Naive thymus-derived CD4-positive, alpha-beta T cell (primary cell): ENCODE measurements at regions not wholly inside any gene's neighbourhood (a gene's known extent, or its start where the extent isn't known, plus 50 kb on each side); places are given as distances from the start of the nearest gene placed in this dataset.

Experiments
- ATAC-seq: fragments of 150-1000 bp; cut with Tn5 transposase; 2 replicates; pipeline ENCODE4 v1.10.0; 2021; ENCODE audit warnings: mild to moderate bottlenecking, moderate library complexity
- CTCF ChIA-PET: fragments of 350-600 bp; sonication (Branson Sonifier 250); formaldehyde crosslinking; loops from one replicate; lab custom pipeline; 2021; ENCODE audit warnings: antibody characterized with exemption; lab: Charles Lee
- POLR2A ChIA-PET: fragments of 350-600 bp; sonication (Branson Sonifier 250); formaldehyde crosslinking; loops from one replicate; lab custom pipeline; 2021; ENCODE audit warnings: antibody characterized with exemption, inconsistent platforms; lab: Charles Lee
- DNase-seq, 9 donors: peaks; one replicate each; pipeline versions ENCODE4 v3.0.0 to v3.0.0-alpha.2; 2020 to 2022; ENCODE audit warnings: mixed read lengths in 1 of 9
- H3K27ac ChIP-seq: one replicate; pipeline ENCODE4 v1.7.0; 2013; ENCODE audit warnings: mild to moderate bottlenecking, low read depth, low read length, moderate library complexity
- H3K27me3 ChIP-seq, 2 donors: one replicate each; pipeline ENCODE4 v1.7.0; 2013; ENCODE audit warnings: low read length in 2 of 2, mild to moderate bottlenecking in 2 of 2, moderate library complexity in 2 of 2; ENCODE audit not compliant: control insufficient read depth in 2 of 2, insufficient read depth in 2 of 2
- H3K36me3 ChIP-seq, 3 experiments: 1 replicate in 2 of 3; 2 replicates in 1 of 3; pipeline ENCODE4 v1.7.0; 2013; ENCODE audit warnings: low read length in 3 of 3, mild to moderate bottlenecking in 3 of 3, moderate library complexity in 1 of 3; ENCODE audit not compliant: insufficient read depth in 3 of 3, control insufficient read depth in 2 of 3
- H3K4me1 ChIP-seq, 2 donors: one replicate each; pipeline ENCODE4 v1.7.0; 2013; ENCODE audit warnings: low read length in 2 of 2, mild to moderate bottlenecking in 2 of 2, moderate library complexity in 1 of 2; ENCODE audit not compliant: control insufficient read depth in 2 of 2, insufficient read depth in 2 of 2
- H3K4me3 ChIP-seq: 2 replicates; pipeline ENCODE4 v1.7.0; 2013; ENCODE audit warnings: mild to moderate bottlenecking, low read length
- H3K9me3 ChIP-seq, 3 experiments: 1 replicate in 2 of 3; 2 replicates in 1 of 3; pipeline ENCODE4 v1.7.0; 2013; ENCODE audit warnings: low read length in 3 of 3; ENCODE audit not compliant: control insufficient read depth in 2 of 3
- H3K27ac Mint-ChIP-seq, 9 donors: one replicate each; pipeline ENCODE4 v1.8.0; 2020 to 2022; ENCODE audit warnings: mixed read lengths in 9 of 9, mild to moderate bottlenecking in 8 of 9, moderate library complexity in 5 of 9, inconsistent platforms in 2 of 9
- H3K27me3 Mint-ChIP-seq, 5 donors: one replicate each; pipeline ENCODE4 v1.8.0; 2021 to 2022; ENCODE audit warnings: mixed read lengths in 5 of 5, mild to moderate bottlenecking in 1 of 5
- H3K36me3 Mint-ChIP-seq, 5 donors: one replicate each; pipeline ENCODE4 v1.8.0; 2020 to 2022; ENCODE audit warnings: mixed read lengths in 5 of 5, mild to moderate bottlenecking in 3 of 5, inconsistent platforms in 1 of 5
- H3K4me1 Mint-ChIP-seq, 7 donors: one replicate each; pipeline ENCODE4 v1.8.0; 2020 to 2022; ENCODE audit warnings: mixed read lengths in 7 of 7, mild to moderate bottlenecking in 3 of 7, inconsistent platforms in 1 of 7
- H3K4me3 Mint-ChIP-seq, 10 donors: one replicate each; pipeline ENCODE4 v1.8.0; 2020 to 2022; ENCODE audit warnings: mild to moderate bottlenecking in 10 of 10, mixed read lengths in 10 of 10, moderate library complexity in 6 of 10, inconsistent platforms in 2 of 10
- H3K9me3 Mint-ChIP-seq, 11 donors: one replicate each; pipeline ENCODE4 v1.8.0; 2020 to 2022; ENCODE audit warnings: mixed read lengths in 11 of 11, mild to moderate bottlenecking in 4 of 11, inconsistent platforms in 1 of 11, moderate library complexity in 1 of 11
- intact Hi-C, 2 donors: fragments of 100-400 bp; cut with micrococcal nuclease; formaldehyde crosslinking; loops; one replicate each; pipeline ENCODE4 v1.15.1; 2023

DNA sequence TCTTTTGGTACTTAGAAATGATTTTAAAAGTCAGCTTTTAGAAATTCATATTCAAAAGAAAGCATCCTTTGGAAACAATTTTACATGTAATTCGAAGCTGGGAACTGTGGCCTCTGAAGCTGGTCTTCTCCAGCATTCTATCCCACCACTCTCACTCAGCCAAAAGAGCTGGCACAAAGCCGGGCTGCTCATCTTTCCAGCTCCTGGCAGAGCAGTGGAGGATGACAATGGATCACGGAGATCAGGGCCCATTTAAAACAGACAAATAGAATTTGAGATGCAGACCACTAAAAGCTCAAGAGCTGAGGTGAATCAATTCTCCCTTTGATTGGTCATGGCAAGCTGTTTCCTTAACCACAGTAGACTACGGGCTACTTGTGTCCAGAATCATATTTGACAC lies 60.6 kb downstream of the OTOR start:
- ATAC-seq (no peak), DNase-seq (no peak)
- intact Hi-C loops: loop anchor here in 1 of 2 donors (10.0 kb wide), 1 partner anchor 1466 kb away; no protein-coding TSS in a partner anchor
- H3K36me3 ChIP-seq: no peaks in the 10 kb centered on the region
- H3K4me3 ChIP-seq: no peak overlapping the region
- no peaks in the 10 kb centered on the region for H3K27me3 ChIP-seq
- Mint-ChIP-seq H3K27ac (no peak overlapping the region), H3K27me3 (peaks cover 30 to 52% (median 39%) of the 10 kb centered on the region in 5 donors), H3K9me3 (peaks cover 0 to 4% (median 0%) of the 10 kb centered on the region in 11 donors), H3K4me1 (peaks cover 0 to 5% (median 0%) of the 10 kb centered on the region in 7 donors), H3K4me3 (no peak overlapping the region), H3K36me3 (no peaks in the 10 kb centered on the region)
- H3K9me3 ChIP-seq: no peaks in the 10 kb centered on the region
- POLR2A ChIA-PET: no interaction called here
- H3K4me1 ChIP-seq: no peaks in the 10 kb centered on the region
- CTCF ChIA-PET: no interaction called here
- H3K27ac ChIP-seq: no peak overlapping the region

DNA sequence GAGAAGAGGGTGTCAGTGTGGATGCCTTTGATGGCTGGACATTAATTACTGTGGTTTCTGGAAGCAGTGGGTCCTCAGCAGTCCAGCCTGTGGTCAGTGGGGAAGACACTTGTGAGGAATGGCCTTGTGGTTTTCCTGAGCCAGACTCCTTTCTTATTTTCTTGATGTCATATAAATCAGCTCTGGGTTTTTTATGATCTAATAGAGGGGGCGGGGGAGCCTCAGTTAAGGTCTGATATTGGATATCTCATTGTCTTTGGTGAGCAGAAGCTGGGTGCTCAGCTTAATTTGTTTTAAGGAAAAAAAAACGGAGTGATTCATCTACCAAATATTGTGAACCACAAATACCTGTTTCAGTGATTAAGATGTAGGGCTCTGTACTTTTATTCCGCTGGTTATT lies 62.1 kb downstream of the OTOR start:
- Mint-ChIP-seq H3K9me3 (peaks cover 0 to 4% (median 0%) of the 10 kb centered on the region in 11 donors), H3K4me1 (peaks cover 0 to 1% (median 0%) of the 10 kb centered on the region in 7 donors), H3K36me3 (no peaks in the 10 kb centered on the region), H3K4me3 (no peak overlapping the region), H3K27ac (no peak overlapping the region), H3K27me3 (peaks cover 20 to 42% (median 28%) of the 10 kb centered on the region in 5 donors)
- DNase-seq (no peak), ATAC-seq (no peak)
- H3K27ac ChIP-seq: no peak overlapping the region
- no peaks in the 10 kb centered on the region for H3K27me3 ChIP-seq
- intact Hi-C loops: no loop called here
- H3K9me3 ChIP-seq: no peaks in the 10 kb centered on the region
- ChIA-PET POLR2A (no interaction called here), CTCF (interaction anchor here (0.7 kb wide), 1 partner anchor 8 kb away, joined by 3 read pairs; no protein-coding TSS in a partner anchor)
- H3K4me3 ChIP-seq: no peak overlapping the region
- H3K36me3 ChIP-seq: no peaks in the 10 kb centered on the region
- no peaks in the 10 kb centered on the region for H3K4me1 ChIP-seq

DNA sequence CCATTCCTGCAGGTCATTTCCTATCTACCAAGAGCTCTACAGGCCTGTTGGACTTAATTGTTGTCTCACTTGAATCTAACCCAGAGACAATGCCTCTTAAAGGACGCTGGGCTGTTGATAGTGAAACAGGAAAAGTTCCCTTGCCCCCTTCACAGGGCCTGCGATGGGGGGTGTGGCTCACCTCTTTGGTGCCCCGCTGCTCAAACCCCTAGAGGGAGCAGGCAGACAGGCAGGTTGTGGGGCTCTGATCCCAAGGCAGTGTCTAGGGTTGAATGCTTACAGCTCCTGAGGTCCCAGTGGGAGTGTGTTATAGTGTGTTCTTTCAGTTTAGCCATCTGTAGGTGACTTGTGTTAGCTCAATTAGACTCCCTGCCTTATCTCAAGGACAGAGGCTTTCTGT lies 68.0 kb downstream of the OTOR start:
- ATAC-seq: no peak
- H3K36me3 Mint-ChIP-seq: no peaks in the 10 kb centered on the region
- DNase-seq: no peak
- Histone ChIP-seq H3K36me3 (no peaks in the 10 kb centered on the region), H3K27ac (no peak overlapping the region), H3K9me3 (no peaks in the 10 kb centered on the region), H3K4me1 (no peaks in the 10 kb centered on the region), H3K27me3 (peaks cover 0 to 3% of the 10 kb centered on the region in 2 donors), H3K4me3 (no peak overlapping the region)
- H3K4me3 Mint-ChIP-seq: no peak overlapping the region
- no peaks in the 10 kb centered on the region for H3K4me1 Mint-ChIP-seq
- POLR2A ChIA-PET: no interaction called here
- H3K27ac Mint-ChIP-seq: no peak overlapping the region
- CTCF ChIA-PET: no interaction called here
- intact Hi-C loops: no loop called here
- peaks cover 0 to 3% (median 0%) of the 10 kb centered on the region in 11 donors for H3K9me3 Mint-ChIP-seq
- peaks cover 8 to 20% (median 17%) of the 10 kb centered on the region in 5 donors for H3K27me3 Mint-ChIP-seq

DNA sequence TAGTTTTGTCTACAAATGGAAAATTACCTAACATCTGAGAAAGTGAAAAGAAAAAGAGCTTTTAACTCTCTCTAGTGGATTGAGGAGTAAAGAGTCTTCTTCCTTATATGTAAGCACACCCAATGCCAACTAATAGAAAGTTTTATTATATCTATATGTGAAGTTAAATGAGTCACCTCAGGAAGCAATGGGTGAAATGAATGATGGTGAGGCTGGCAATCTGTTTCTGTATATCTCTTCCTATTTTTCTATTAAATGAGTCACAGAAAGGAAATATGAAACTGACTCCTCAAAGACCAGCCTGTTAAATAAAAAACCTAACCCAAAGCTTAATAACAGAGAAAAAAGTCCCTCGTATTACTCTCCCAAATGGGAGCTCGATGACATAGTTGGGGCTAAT lies 71.3 kb downstream of the OTOR start:
- H3K27me3 Mint-ChIP-seq: peaks cover 15 to 39% (median 34%) of the 10 kb centered on the region in 5 donors
- CTCF ChIA-PET: interaction anchor here (1.9 kb wide), 1 partner anchor 15 kb away, joined by 7 read pairs; no protein-coding TSS in a partner anchor
- intact Hi-C loops: no loop called here
- peaks cover 0 to 3% of the 10 kb centered on the region in 2 donors for H3K27me3 ChIP-seq
- no peak overlapping the region for H3K4me3 Mint-ChIP-seq
- no peaks in the 10 kb centered on the region for H3K4me1 ChIP-seq
- ATAC-seq (no peak), DNase-seq (no peak)
- peaks cover 0 to 3% (median 0%) of the 10 kb centered on the region in 11 donors for H3K9me3 Mint-ChIP-seq
- no peaks in the 10 kb centered on the region for H3K36me3 ChIP-seq
- no peaks in the 10 kb centered on the region for H3K36me3 Mint-ChIP-seq
- no peak overlapping the region for H3K27ac Mint-ChIP-seq
- no peak overlapping the region for H3K27ac ChIP-seq
- no peaks in the 10 kb centered on the region for H3K9me3 ChIP-seq
- H3K4me1 Mint-ChIP-seq: no peaks in the 10 kb centered on the region
- H3K4me3 ChIP-seq: no peak overlapping the region
- POLR2A ChIA-PET: no interaction called here

DNA sequence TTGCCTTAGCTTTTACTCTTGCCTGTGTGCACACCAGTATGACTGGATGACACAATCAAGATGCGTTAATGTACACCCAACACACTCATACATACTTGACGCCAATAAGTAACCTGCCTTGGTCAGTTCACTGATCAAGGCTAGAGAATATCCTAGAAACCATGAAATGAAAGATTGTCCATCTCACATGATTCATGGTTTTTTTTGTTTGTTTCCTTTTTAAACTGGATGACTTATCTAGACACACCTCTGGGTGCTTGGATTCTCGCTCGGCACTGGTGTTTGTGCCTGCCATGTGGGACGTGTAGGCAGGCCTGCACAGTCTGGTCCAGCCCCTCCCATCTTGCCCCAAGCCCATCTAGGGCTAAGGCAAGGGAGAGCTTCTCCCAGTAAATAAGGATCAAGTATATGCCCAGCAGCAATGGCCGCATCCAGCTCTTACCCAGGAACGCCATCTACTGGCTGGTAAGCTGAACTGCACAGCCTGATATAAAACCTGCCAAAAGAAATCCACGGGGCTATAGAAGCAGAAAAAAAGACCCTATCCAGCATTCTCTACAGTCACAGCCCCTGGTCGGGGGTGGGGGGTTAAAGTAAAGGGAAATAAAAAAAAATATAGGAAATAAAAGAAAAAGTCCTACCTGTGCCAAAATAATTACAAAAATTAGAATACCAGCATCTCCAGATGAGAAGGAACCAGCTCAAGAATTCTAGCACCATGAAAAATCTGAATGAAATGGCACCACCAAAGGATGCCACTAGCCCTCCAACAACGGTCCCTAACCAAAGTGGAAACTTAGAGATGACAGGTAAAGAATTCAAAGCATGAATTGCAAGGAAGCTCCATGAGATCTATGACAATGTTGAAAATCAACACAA lies 73.3 kb downstream of the OTOR start:
- H3K9me3 ChIP-seq: no peaks in the 10 kb centered on the region
- intact Hi-C loops: loop anchor here in 1 of 2 donors (1.0 kb wide), 2 partner anchors 17 to 120 kb away; no protein-coding TSS in a partner anchor
- ChIA-PET CTCF (interaction anchor here (0.7 to 1.9 kb wide), 2 partner anchors 17 to 58 kb away, joined by 3 to 7 read pairs; no protein-coding TSS in a partner anchor), POLR2A (no interaction called here)
- H3K4me1 ChIP-seq: no peaks in the 10 kb centered on the region
- no peaks in the 10 kb centered on the region for H3K36me3 Mint-ChIP-seq
- H3K4me1 Mint-ChIP-seq: no peaks in the 10 kb centered on the region
- H3K27ac Mint-ChIP-seq: no peak overlapping the region
- H3K27me3 ChIP-seq: no peaks in the 10 kb centered on the region
- H3K4me3 ChIP-seq: no peak overlapping the region
- H3K27ac ChIP-seq: no peak overlapping the region
- H3K9me3 Mint-ChIP-seq: peaks cover 0 to 15% (median 0%) of the 10 kb centered on the region in 11 donors
- H3K27me3 Mint-ChIP-seq: peaks cover 16 to 48% (median 33%) of the 10 kb centered on the region in 5 donors
- ATAC-seq (peak; percentile 68), DNase-seq (peak in 5 of 9 donors; percentile 8 to 27 (median 17))
- H3K36me3 ChIP-seq: no peaks in the 10 kb centered on the region
- no peak overlapping the region for H3K4me3 Mint-ChIP-seq

DNA sequence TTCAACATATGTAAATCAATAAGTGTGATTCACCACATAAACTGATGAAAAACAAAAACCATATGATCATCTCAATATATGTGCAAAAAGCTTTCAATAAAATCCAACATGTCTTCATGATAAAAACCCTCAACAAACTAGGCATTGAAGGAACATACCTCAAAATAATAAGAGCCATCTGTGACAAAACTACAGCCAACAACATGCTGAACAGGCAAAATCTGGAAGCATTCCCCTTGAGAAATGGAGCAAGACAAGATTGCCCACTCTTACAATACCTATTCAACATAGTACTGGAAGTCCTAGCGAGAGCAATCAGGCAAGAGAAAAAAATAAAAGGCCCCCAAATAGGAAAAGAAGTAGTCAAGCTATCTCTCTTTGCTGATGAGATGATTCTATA lies 76.5 kb downstream of the OTOR start:
- ChIA-PET POLR2A (no interaction called here), CTCF (no interaction called here)

More for the DNA sequence above, 76.5 kb downstream of the OTOR start:
- Histone ChIP-seq H3K36me3 (no peaks in the 10 kb centered on the region), H3K27me3 (no peaks in the 10 kb centered on the region), H3K4me3 (no peak overlapping the region), H3K4me1 (no peaks in the 10 kb centered on the region), H3K9me3 (no peaks in the 10 kb centered on the region), H3K27ac (no peak overlapping the region)
- peaks cover 0 to 15% (median 0%) of the 10 kb centered on the region in 11 donors for H3K9me3 Mint-ChIP-seq
- no peak overlapping the region for H3K27ac Mint-ChIP-seq
- DNase-seq (no peak), ATAC-seq (no peak)
- no peaks in the 10 kb centered on the region for H3K36me3 Mint-ChIP-seq
- intact Hi-C loops: no loop called here
- no peak overlapping the region for H3K4me3 Mint-ChIP-seq
- no peaks in the 10 kb centered on the region for H3K4me1 Mint-ChIP-seq
- peaks cover 16 to 34% (median 26%) of the 10 kb centered on the region in 5 donors for H3K27me3 Mint-ChIP-seq
